ENCODE measurements at regions not wholly inside any gene's neighbourhood (a gene's known extent, or its start where the extent isn't known, plus 50 kb on each side); places are given as distances from the start of the nearest gene placed in this dataset.

- DNase-seq = no peak
Observed at GRCh38 chr17:31702041-31702440, 157.0 kb downstream of the COPRS start.

DNA sequence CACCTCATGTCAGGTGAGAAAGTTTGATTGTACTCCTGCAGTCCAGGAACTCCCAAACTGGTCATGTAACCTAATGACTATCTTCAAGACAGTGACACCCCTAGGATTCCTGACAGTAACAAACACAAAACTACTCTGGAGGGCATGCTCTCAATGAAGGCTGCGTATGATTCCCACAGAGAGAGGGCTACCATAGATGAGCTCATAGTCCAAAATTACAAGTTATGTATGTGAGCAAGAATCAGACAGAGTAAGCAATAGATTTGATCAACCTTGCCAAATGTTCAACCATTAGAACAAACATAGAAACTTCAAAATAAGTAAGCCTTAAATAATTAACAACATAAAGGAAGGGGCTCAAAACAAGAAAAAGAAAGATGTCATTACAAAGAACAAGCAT lies 158.1 kb downstream of the COPRS start:
- DNase-seq = no peak

GRCh38 chr17:31699886-31700285 lies 159.2 kb downstream of the COPRS start:
- no peak for DNase-seq

- DNase-seq = no peak
Observed at GRCh38 chr17:31699281-31699680, 159.8 kb downstream of the COPRS start.

DNA sequence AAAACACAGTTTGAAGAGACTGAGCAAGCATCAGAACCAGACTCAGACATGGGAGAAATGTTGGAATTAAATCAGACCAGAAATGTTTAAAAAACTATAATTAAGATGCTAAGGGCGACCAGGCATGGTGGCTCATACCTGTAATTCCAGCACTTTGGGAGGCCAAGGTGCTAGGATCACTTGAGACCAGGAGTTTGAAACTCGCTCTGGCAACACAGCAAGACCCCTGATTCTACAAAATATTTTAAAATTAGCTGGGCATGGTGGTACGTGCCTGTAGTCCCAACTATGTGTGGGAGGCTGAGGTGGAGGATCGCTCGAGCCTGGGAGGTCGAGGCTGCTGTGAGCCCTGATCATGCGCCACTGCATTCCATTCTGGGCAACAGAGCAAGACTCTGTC lies 160.3 kb downstream of the COPRS start:
- no peak for DNase-seq

DNA sequence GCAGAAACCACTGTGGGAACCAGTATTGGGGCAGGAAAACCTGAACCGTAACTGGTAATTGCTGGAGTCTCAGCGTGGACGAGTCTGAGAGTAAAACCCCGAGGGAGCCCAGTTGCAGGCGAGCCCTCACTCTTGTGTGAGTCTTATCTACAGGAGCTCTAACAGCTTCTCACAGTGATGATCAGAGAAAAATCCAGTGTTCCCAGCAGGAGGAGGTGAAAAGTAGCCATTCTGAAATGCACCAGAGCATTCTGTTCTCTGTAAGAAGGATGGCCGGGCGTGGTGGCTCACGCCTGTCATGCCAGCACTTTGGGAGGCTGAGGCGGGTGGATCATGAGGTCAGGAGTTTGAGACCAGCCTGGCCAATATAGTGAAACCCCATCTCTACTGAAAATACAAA lies 161.2 kb downstream of the COPRS start:
- DNase-seq = no peak

GRCh38 chr17:31696703-31697325 lies 162.2 kb downstream of the COPRS start:
- no peak for DNase-seq

- no peak for DNase-seq
Observed at GRCh38 chr17:31696184-31696602, 162.9 kb downstream of the COPRS start.

DNA sequence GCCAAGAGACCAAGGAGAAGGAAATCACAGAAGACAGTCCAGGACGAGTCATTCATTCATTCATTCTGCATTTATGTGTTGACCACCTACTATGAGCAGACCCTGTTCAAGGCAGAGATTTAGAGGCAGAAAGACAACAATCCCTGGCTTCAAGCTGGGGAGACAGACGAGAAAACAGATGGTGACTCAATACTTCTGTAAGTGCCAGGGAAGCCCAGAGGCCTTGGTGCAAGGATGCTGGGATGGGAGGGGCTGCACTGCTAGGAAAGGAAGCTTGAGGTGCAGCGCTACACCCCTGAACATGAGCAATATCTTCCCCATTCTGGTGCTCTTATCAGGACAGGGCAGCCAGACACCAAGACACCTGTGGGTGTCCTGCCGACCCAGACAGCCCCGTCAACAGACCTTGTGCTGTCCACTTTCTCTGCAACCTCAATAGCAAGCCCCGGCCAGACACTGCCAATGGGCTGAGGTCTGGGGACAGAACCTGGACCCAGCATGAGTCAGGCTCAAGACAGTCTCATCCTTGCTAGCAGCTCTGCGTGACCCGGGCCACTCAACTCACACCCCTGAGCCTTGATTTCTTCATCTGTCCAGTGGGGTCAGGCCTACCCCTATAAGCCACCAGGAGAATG lies 163.5 kb downstream of the COPRS start:
- no peak for DNase-seq

DNA sequence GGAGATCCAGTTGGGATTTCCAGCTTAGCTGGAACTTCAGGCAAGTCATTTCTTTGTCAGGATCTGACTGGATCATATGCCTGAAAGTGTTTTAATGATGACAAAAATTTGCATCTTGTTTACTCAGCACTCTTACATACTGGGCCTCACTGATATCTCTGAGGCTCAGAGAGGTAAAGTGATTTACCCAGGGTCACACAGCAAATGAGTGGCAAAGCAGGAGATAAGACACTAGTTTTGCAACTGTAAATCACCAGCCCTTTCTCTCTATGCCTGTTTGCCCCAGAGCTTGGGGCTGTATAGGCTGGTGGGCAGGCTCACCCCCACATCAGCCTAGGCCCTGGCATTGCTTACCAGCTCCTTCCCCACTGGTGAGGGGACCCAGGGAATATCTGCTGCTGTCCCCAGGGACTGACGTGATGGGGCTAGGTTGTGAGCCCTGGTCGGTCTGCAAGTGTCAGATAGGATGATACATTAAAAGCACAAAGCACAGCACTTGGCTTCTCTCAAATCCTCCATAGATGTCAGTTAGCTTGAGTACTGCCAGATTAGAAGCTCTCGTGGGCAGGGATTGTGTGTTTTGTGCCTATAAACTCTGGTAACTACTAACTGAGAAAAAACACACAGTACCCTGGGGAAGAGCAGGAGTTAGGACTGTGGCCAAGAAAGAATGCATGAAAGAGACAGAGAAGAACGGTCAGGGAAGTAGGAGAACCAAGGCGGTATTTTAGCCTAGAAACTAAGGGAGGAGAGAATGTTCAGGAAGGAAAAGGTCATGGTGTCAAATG lies 165.4 kb downstream of the COPRS start:
- DNase-seq = no peak

DNA sequence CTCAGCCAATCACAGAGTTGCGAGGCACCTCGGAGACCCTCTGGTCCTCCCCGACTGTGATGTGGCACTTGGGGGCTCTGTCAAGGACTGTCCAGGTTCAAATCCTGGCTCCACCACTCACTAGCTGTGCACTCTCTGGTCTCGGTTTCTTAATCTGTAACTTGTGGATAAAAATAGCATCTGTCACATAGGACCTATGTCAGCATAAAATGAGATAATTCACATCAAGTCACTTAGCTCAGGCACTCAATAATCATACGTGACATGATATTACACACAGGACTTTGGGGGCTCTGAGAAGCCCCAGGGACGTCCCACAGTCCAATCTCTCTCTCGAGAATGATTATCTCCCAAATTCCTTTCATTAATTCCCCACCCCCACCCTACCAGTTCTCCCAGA lies 166.4 kb downstream of the COPRS start:
- no peak for DNase-seq

DNA sequence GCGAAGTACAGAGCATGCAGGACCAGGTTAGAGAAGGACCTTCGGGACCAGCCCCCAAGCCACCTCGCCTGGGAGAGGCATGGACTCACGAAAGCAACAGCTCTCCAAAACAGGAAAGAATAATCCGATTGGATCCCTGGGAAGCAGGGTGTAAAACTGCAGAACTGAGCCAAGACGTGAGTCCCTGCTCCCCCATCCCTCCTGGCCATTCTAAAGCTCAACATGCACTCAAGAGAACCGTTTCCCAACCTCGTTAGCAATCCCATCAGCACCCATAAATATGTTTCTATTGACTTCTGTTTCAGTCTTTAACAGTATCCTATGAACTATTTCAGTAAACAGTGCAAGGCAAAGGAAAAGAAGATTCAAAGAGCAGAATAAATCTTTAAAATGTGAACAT lies 167.0 kb downstream of the COPRS start:
- no peak for DNase-seq

DNA sequence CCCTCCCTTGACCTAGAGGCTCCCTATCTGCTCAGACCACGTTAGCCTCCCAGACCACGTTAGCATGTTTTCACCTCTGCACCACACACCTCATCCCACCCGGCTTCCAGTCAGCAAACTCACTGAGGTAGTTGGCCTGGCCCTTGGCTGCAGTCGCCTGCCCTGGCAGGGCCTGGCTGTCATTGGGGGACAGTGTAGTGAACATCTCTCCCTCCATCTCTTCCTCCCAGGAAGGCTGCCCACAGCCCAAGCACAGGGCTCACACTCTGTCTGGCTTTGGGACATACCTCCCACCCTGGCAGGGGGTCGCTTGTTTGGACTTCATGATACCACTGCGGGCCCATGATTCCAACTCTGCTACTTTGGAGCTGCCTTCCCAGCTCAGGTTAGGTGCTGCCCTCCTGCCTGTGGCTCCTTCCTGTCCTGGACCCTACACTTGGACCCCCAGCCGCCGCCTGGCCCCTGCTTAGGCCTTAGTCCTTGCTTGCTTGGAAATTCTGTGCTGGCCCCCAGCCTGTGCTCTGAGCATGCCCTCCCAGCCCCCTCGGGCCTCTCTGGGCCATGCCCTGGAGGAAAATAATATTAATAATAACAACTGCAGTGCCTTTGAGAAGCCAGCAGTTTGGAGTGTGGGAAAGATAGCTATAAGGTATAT lies 167.7 kb downstream of the COPRS start:
- no peak for DNase-seq

GRCh38 chr17:31690151-31690551 lies 168.9 kb downstream of the COPRS start:
- DNase-seq = no peak

GRCh38 chr17:31688701-31689100 lies 170.3 kb downstream of the COPRS start:
- no peak for DNase-seq

DNA sequence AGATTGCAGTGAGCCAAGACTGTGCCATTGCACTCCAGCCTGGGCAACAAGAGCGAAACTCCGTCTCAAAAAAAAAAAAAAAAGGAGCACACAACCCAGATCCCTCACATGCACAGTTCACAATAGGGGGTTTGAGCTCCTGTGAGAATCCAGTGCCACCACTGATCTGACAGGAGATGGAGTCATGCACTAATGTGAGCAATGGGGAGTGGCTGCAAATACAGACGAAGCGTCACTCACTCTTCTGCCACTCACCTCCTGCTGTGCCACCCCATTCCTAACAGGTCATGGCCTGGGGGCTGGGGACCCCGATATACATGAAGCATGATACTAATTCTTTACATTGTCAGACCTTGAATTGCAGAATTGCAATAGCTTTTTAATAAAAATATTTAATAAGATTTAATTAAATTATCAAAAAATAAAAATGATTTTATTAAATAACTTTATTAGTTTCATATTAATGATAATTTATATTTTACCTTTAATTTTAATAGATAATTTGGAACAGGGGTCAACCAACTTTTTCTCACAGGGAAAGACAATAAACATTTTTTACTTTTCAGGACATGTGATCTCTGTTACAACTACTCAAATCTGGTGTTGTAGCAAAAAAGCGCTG lies 171.4 kb downstream of the COPRS start:
- DNase-seq = no peak

- DNase-seq = no peak
Observed at GRCh38 chr17:31686495-31686894, 172.5 kb downstream of the COPRS start.

DNA sequence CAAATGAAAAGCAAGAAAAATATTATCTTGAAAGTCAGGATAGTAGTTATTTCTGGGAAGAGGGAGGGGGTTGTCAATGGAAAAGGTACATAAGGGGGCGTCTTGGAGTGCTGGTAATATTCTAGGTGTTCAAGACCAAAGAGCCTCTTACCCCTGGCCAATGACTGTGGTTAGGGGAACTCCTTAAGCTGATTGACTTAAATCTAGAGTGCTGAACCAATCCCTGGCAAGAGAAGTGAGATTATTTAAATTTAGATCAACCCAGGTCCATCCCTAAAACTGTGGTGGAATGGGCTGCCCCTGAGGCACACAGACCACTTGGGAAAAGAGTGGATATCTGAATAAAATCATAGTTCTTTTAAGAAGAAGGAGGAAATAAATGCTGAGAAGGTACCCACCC lies 174.1 kb downstream of the COPRS start:
- no peak for DNase-seq

- DNase-seq = peak; percentile 52
Observed at GRCh38 chr17:31680126-31680525, 178.9 kb downstream of the COPRS start.

- no peak for DNase-seq
Observed at GRCh38 chr17:31679667-31680066, 179.4 kb downstream of the COPRS start.

DNA sequence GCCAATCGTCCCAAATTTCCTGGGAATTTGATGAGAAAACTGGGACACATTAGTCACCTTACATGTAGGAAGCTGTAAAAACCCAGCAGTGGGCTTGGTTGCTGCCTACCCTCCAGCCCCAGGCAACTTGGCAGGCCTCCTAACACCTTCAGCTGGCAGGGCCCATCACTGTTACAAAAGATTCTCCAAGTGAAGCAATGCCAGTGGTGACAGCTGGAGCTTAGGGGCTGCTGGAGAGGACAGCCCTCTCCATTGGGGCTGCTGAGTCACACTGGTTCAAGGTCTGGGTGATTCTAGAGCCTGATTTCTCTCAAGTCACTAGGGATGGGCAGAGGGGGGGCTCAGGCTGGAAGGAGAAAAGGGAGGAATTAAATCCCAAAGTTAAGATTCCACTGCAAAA lies 180.6 kb downstream of the COPRS start:
- peak; percentile 5 for DNase-seq

DNA sequence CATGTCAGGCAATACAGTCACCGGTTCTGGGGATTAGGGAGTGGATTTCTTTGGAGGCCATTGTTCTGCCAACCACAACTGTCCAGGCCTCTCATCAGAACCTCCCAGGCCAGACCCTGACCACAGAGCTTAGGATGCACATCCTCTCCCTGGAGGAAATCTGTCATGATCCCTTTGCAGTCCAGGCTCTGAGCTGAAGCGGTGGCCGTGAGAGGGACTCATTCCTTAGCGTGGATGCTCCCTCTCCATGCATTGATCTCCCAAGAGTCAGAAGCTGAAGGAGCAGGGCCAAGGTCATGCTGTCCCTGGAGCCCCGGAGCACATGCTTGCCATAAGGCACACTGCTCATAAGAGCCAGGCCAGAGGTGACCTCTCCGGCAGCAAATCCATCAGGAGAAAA lies 181.4 kb downstream of the COPRS start:
- no peak for DNase-seq

DNA sequence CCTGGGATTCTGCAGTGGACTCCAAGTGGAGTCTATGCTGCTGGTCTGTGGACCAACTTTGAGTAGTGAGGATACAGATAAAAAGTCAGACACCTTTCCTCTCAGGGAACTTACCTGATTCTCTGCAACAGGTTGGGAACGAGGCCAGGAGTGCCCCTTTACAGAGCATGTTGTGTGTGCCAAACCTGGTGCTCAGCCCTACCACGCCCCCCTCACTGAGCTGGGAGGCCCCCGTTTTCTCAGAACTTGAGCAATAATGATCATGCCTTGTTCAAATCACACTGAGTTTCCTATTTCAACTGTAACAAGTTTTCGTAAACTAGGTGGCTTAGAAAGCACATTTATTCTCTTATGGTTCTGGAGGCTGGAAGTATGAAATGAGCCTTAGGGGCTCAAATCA lies 182.0 kb downstream of the COPRS start:
- DNase-seq = no peak

Data from CD4-positive, alpha-beta T cell treated with Interferon gamma for 1 hour (primary cell).